H1 (cell line): ENCODE measurements at regions not wholly inside any gene's neighbourhood (a gene's known extent, or its start where the extent isn't known, plus 50 kb on each side); places are given as distances from the start of the nearest gene placed in this dataset.

ENCODE experiments used
- CTCF ChIA-PET: fragments of 300-600 bp; sonication (Branson Sonifier 250); formaldehyde crosslinking; loops from one replicate; lab custom pipeline; 2021; ENCODE audit not compliant: partially characterized antibody; lab: Charles Lee
- POLR2A ChIA-PET: fragments of 300-600 bp; sonication (Branson Sonifier 250); formaldehyde crosslinking; loops from one replicate; lab custom pipeline; 2021; ENCODE audit warnings: inconsistent platforms; ENCODE audit not compliant: partially characterized antibody; lab: Charles Lee
- DNase-seq, 2 experiments: peaks; one replicate each; pipeline versions ENCODE4 v3.0.0 to v3.0.0-alpha.2; 2010 to 2022; ENCODE audit warnings: low spot score in 2 of 2, low read depth in 1 of 2, mixed read lengths in 1 of 2
- FAIRE-seq: peaks from 2 replicates; lab custom pipeline; 2011; peaks lifted over from hg19 to GRCh38; lab: Jason Lieb, UNC
- H2AFZ ChIP-seq: 2 replicates; pipeline ENCODE4 v1.8.1; 2012; ENCODE audit warnings: low read length, inconsistent platforms
- H2AK5ac ChIP-seq: 2 replicates; pipeline ENCODE4 v1.6.1; 2013; ENCODE audit warnings: low read depth, low read length
- H2BK120ac ChIP-seq: replicated peaks from 2 replicates; pipeline ENCODE3; 2013; ENCODE audit warnings: low read depth, low read length, inconsistent platforms
- H2BK12ac ChIP-seq: 2 replicates; pipeline ENCODE4 v1.6.1; 2013; ENCODE audit warnings: low read depth, low read length
- H2BK15ac ChIP-seq: 2 replicates; pipeline ENCODE4 v1.6.1; 2013; ENCODE audit warnings: low read length
- H2BK20ac ChIP-seq: 2 replicates; pipeline ENCODE4 v1.6.1; 2013; ENCODE audit warnings: low read length
- H2BK5ac ChIP-seq: 2 replicates; pipeline ENCODE4 v1.6.1; 2013; ENCODE audit warnings: low read depth, low read length
- H3K14ac ChIP-seq: 2 replicates; pipeline ENCODE4 v1.6.1; 2013; ENCODE audit warnings: inconsistent platforms; ENCODE audit not compliant: insufficient read length
- H3K18ac ChIP-seq: 2 replicates; pipeline ENCODE4 v1.6.1; 2013; ENCODE audit warnings: low read length; ENCODE audit errors: extremely low read depth
- H3K23ac ChIP-seq: 2 replicates; pipeline ENCODE4 v1.6.1; 2013; ENCODE audit warnings: inconsistent platforms; ENCODE audit not compliant: insufficient read length
- H3K23me2 ChIP-seq: 2 replicates; pipeline ENCODE4 v1.6.1; 2013; ENCODE audit warnings: low read depth, low read length
- H3K27ac ChIP-seq: 2 replicates; pipeline ENCODE4 v1.6.1; 2011; ENCODE audit warnings: low read depth, low read length, inconsistent platforms
- H3K27me3 ChIP-seq, 4 experiments: replicated peaks in 1 of 4; 1 replicate in 1 of 4; 2 replicates in 3 of 4; pipeline versions ENCODE4 v1.6.1 to v1.8.1; 2011 to 2013; ENCODE audit warnings: low read length in 3 of 4, mild to moderate bottlenecking in 3 of 4, inconsistent platforms in 2 of 4, mixed read lengths in 2 of 4, moderate library complexity in 1 of 4; ENCODE audit not compliant: control insufficient read depth in 3 of 4, insufficient read depth in 3 of 4; ENCODE audit errors: extremely low read depth in 1 of 4
- H3K36me3 ChIP-seq, 4 experiments: 2 replicates each; pipeline versions ENCODE4 v1.6.1 to v1.8.1; 2011 to 2013; ENCODE audit warnings: mild to moderate bottlenecking in 4 of 4, low read length in 3 of 4, moderate library complexity in 2 of 4, control low read depth in 1 of 4, inconsistent platforms in 1 of 4; ENCODE audit not compliant: insufficient read depth in 4 of 4, control insufficient read depth in 2 of 4
- H3K4ac ChIP-seq: replicated peaks from 2 replicates; pipeline ENCODE3; 2013; ENCODE audit warnings: low read length, low read depth, mixed read lengths, inconsistent platforms; ENCODE audit not compliant: insufficient read length
- H3K4me1 ChIP-seq, 4 experiments: replicated peaks in 1 of 4; 1 replicate in 1 of 4; 2 replicates in 3 of 4; pipeline versions ENCODE4 v1.6.1 to v1.8.1; 2011 to 2013; ENCODE audit warnings: low read length in 3 of 4, inconsistent platforms in 2 of 4, mixed read lengths in 1 of 4; ENCODE audit not compliant: insufficient read depth in 4 of 4, control insufficient read depth in 3 of 4
- H3K4me2 ChIP-seq, 2 experiments: 2 replicates each; pipeline versions ENCODE4 v1.6.1 to v1.8.1; 2011 to 2013; ENCODE audit warnings: low read depth in 2 of 2, low read length in 2 of 2, control low read depth in 1 of 2, inconsistent platforms in 1 of 2, mild to moderate bottlenecking in 1 of 2; ENCODE audit not compliant: insufficient read depth in 1 of 2
- H3K4me3 ChIP-seq, 4 experiments: fragments of 200-600, 300-600 bp in 1 of 4; sonication (generic), shearing (Covaris generic), sonication (Bioruptor Twin) in 1 of 4; 2 replicates each; pipeline versions ENCODE4 v1.5.1 to v1.8.1; 2011 to 2016; ENCODE audit warnings: low read length in 4 of 4, low read depth in 3 of 4, control low read depth in 2 of 4, inconsistent platforms in 2 of 4, mild to moderate bottlenecking in 2 of 4, mixed read lengths in 1 of 4, moderate library complexity in 1 of 4; ENCODE audit not compliant: insufficient read depth in 2 of 4; ENCODE audit errors: extremely low read depth in 1 of 4
- H3K56ac ChIP-seq: replicated peaks from 2 replicates; pipeline ENCODE3; 2013; ENCODE audit warnings: low read depth, mild to moderate bottlenecking, mixed read lengths, low read length, inconsistent platforms; ENCODE audit not compliant: insufficient read length
- H3K79me1 ChIP-seq: 2 replicates; pipeline ENCODE4 v1.6.1; 2013; ENCODE audit warnings: low read depth, low read length, control low read depth
- H3K79me2 ChIP-seq, 2 experiments: 2 replicates each; pipeline versions ENCODE4 v1.6.1 to v1.8.1; 2012 to 2013; ENCODE audit warnings: low read length in 2 of 2, mild to moderate bottlenecking in 2 of 2, inconsistent platforms in 1 of 2; ENCODE audit not compliant: insufficient read depth in 2 of 2, control insufficient read depth in 1 of 2
- H3K9ac ChIP-seq, 4 experiments: replicated peaks in 1 of 4; 1 replicate in 1 of 4; 2 replicates in 3 of 4; pipeline versions ENCODE4 v1.6.1 to v1.8.1; 2011 to 2013; ENCODE audit warnings: low read depth in 3 of 4, low read length in 3 of 4, control low read depth in 2 of 4, mild to moderate bottlenecking in 2 of 4, moderate library complexity in 2 of 4, inconsistent platforms in 1 of 4; ENCODE audit errors: extremely low read depth in 1 of 4
- H3K9me3 ChIP-seq, 2 experiments: 2 replicates each; pipeline versions ENCODE4 v1.6.1 to v1.8.1; 2012 to 2013; ENCODE audit warnings: mild to moderate bottlenecking in 2 of 2, moderate library complexity in 2 of 2, control low read depth in 1 of 2, inconsistent platforms in 1 of 2, low read depth in 1 of 2, low read length in 1 of 2, mixed read lengths in 1 of 2; ENCODE audit not compliant: insufficient read depth in 2 of 2
- H4K20me1 ChIP-seq, 2 experiments: replicated peaks in 1 of 2; 2 replicates each; pipeline versions ENCODE3 to v1.8.1; 2011 to 2013; ENCODE audit warnings: inconsistent platforms in 2 of 2, low read length in 2 of 2, mild to moderate bottlenecking in 1 of 2; ENCODE audit not compliant: insufficient read depth in 2 of 2, control insufficient read depth in 1 of 2
- H4K5ac ChIP-seq: 2 replicates; pipeline ENCODE4 v1.6.1; 2013; ENCODE audit warnings: low read length, low read depth, mixed read lengths, inconsistent platforms; ENCODE audit not compliant: insufficient read length
- H4K8ac ChIP-seq: 2 replicates; pipeline ENCODE4 v1.8.0; 2013; ENCODE audit warnings: mild to moderate bottlenecking, moderate library complexity, low read length, inconsistent platforms; ENCODE audit not compliant: insufficient read depth; ENCODE audit errors: extremely low read depth
- H4K91ac ChIP-seq: replicated peaks from 2 replicates; pipeline ENCODE3; 2013; ENCODE audit warnings: low read length, mixed read lengths, inconsistent platforms; ENCODE audit not compliant: insufficient read length
- BACH1 ChIP-seq: IDR thresholded peaks from 2 replicates; pipeline ENCODE4 v1.6.1; 2012; ENCODE audit warnings: low read length, improper control_type of control experiment
- CBX5 ChIP-seq: fragments of 300-800, 300-1000 bp; sonication (generic); IDR thresholded peaks from 2 replicates; pipeline ENCODE4 v1.7.1; 2016; ENCODE audit warnings: antibody characterized with exemption, low read length, low read depth
- CEBPB ChIP-seq: IDR thresholded peaks from 2 replicates; pipeline ENCODE4 v1.6.1; 2012; ENCODE audit warnings: low read depth, low read length
- CREB1 ChIP-seq: IDR thresholded peaks from 2 replicates; pipeline ENCODE4 v1.6.1; 2012; ENCODE audit warnings: inconsistent platforms
- CTBP2 ChIP-seq: IDR thresholded peaks from 2 replicates; pipeline ENCODE4 v1.7.0; 2011; ENCODE audit warnings: borderline replicate concordance, mild to moderate bottlenecking, moderate library complexity, mixed read lengths, low read length; ENCODE audit not compliant: insufficient read depth, insufficient read length
- JUND ChIP-seq: IDR thresholded peaks from 2 replicates; pipeline ENCODE4 v1.6.1; 2011; ENCODE audit warnings: mild to moderate bottlenecking, improper control_type of control experiment, low read length
- NRF1 ChIP-seq: IDR thresholded peaks from 2 replicates; pipeline ENCODE4 v1.6.1; 2011; ENCODE audit warnings: mild to moderate bottlenecking, low read depth, low read length, improper control_type of control experiment
- POLR2A ChIP-seq, 2 experiments: IDR thresholded peaks; 1 replicate in 1 of 2; 2 replicates in 1 of 2; pipeline ENCODE4 v1.6.1; 2011; ENCODE audit warnings: low read depth in 2 of 2, low read length in 2 of 2, mild to moderate bottlenecking in 2 of 2; ENCODE audit errors: control extremely low read depth in 1 of 2
- RFX5 ChIP-seq: IDR thresholded peaks from 2 replicates; pipeline ENCODE4 v1.6.1; 2011; ENCODE audit warnings: low read depth, low read length, improper control_type of control experiment, borderline replicate concordance
- SIN3A ChIP-seq, 2 experiments: IDR thresholded peaks in 1 of 2; conservative IDR thresholded peaks in 1 of 2; 2 replicates each; pipeline ENCODE4 v1.6.1; 2011 to 2012; ENCODE audit warnings: low read length in 2 of 2, improper control_type of control experiment in 1 of 2, low read depth in 1 of 2, mild to moderate bottlenecking in 1 of 2
- SP2 ChIP-seq: IDR thresholded peaks from 2 replicates; pipeline ENCODE4 v1.6.1; 2012; ENCODE audit warnings: mild to moderate bottlenecking, low read length, inconsistent platforms
- TCF12 ChIP-seq: IDR thresholded peaks from 2 replicates; pipeline ENCODE4 v1.6.1; 2011; ENCODE audit warnings: low read depth, mild to moderate bottlenecking, low read length
- WGBS, 2 experiments: shearing (Covaris generic) in 1 of 2; methylation state at CpG; one replicate each; pipeline versions ENCODE4 v1.1.6 to v1.1.7; 2013 to 2015; ENCODE audit warnings: low lambda C conversion rate in 2 of 2, mixed read lengths in 2 of 2, inconsistent platforms in 1 of 2, low coverage in 1 of 2, missing lambda C conversion rate in 1 of 2; ENCODE audit not compliant: insufficient replicate concordance in 2 of 2, insufficient coverage in 1 of 2, insufficient read length in 1 of 2; ENCODE audit errors: extremely low coverage in 1 of 2, missing lambda C conversion rate in 1 of 2; 5-methylcytosine and 5-hydroxymethylcytosine counted together

- H3K36me3 ChIP-seq: peaks cover 3 to 75% (median 48%) of the 10 kb centered on the region in 4 experiments; a peak in 7 of 8 replicates
- H2BK120ac ChIP-seq: no peak overlapping the region
- no peaks in the 10 kb centered on the region; the same call in 1 of the 2 replicates for H3K79me1 ChIP-seq
- H3K23me2 ChIP-seq: no peaks in the 10 kb centered on the region
- DNase-seq (no peak), FAIRE-seq (no peak)
- H3K14ac ChIP-seq: no peak overlapping the region
- no peak overlapping the region for H2BK5ac ChIP-seq
- H3K4me2 ChIP-seq: no peak overlapping the region
- CTCF ChIA-PET: interaction anchor here (0.6 to 3.2 kb wide), 7 partner anchors 10 to 347 kb away, joined by 3 to 15 read pairs (median 4); no protein-coding TSS in a partner anchor
- H2AFZ ChIP-seq: no peak overlapping the region
- no peak overlapping the region for H4K5ac ChIP-seq
- H3K27ac ChIP-seq: no peak overlapping the region
- H3K23ac ChIP-seq: no peak overlapping the region
- no peak overlapping the region for H2BK20ac ChIP-seq
- H3K27me3 ChIP-seq: no peaks in the 10 kb centered on the region; a peak in 1 of 7 replicates
- POLR2A ChIA-PET: interaction anchor here (1.5 to 8.8 kb wide), 4 partner anchors 8 to 22 kb away, joined by 3 to 82 read pairs (median 36); no protein-coding TSS in a partner anchor
- no peak overlapping the region for H2AK5ac ChIP-seq
- no peaks in the 10 kb centered on the region for H3K9me3 ChIP-seq
- no peak overlapping the region for H3K4me3 ChIP-seq
- no peak overlapping the region for H3K18ac ChIP-seq
- H3K4ac ChIP-seq: no peak overlapping the region
- H2BK12ac ChIP-seq: no peak overlapping the region
- no peak overlapping the region for H3K56ac ChIP-seq
- no peak overlapping the region for H3K9ac ChIP-seq
- TF ChIP-seq BACH1: no peak
- TF ChIP-seq SP2: no peak
- TF ChIP-seq POLR2A (IDR thresholded peaks at IDR 0.05; ENCODE audit: control extremely low read depth in 1 of 2, low read depth in 2 of 2, low read length in 2 of 2): no peak
- TF ChIP-seq CEBPB: no peak
- TF ChIP-seq NRF1: no peak
- TF ChIP-seq JUND: no peak
- TF ChIP-seq SIN3A (conservative IDR thresholded peaks at IDR 0.05 in 1 of 2, IDR thresholded peaks at IDR 0.05 in 1 of 2; ENCODE audit: low read depth in 1 of 2, low read length in 2 of 2): no peak
- TF ChIP-seq CBX5: no peak
- TF ChIP-seq CREB1: no peak
- no peak for TF ChIP-seq RFX5
- no peak for TF ChIP-seq CTBP2
- no peak for TF ChIP-seq TCF12
- H3K79me2 ChIP-seq: peaks cover 0 to 23% of the 10 kb centered on the region in 2 experiments; a peak in 2 of 4 replicates
- H4K91ac ChIP-seq: no peak overlapping the region
- peaks cover 0 to 18% (median 5%) of the 10 kb centered on the region in 4 experiments; a peak in 5 of 7 replicates for H3K4me1 ChIP-seq
- H2BK15ac ChIP-seq: no peak overlapping the region
- H4K8ac ChIP-seq: no peak overlapping the region
- WGBS, 2 experiments: 95% methylated on average over 9 of the region's 9 CpGs; no CpG with 5 or more reads in 1 of the 2 experiments
- peaks cover 0 to 11% of the 10 kb centered on the region in 2 experiments for H4K20me1 ChIP-seq
These were observed 515.3 kb downstream of the GRIN2A start for GRCh38 chr16:9666834-9667480.
